Peyer's patch (tissue), 4 donors: ENCODE measurements at regions not wholly inside any gene's neighbourhood (a gene's known extent, or its start where the extent isn't known, plus 50 kb on each side); places are given as distances from the start of the nearest gene placed in this dataset.

Experiments
- POLR2A ChIP-seq, 2 donors: fragments of 450-650 bp; IDR thresholded peaks; one replicate each; pipeline ENCODE4 v1.5.1; 2017; ENCODE audit warnings: antibody characterized with exemption in 2 of 2, mild to moderate bottlenecking in 2 of 2, moderate library complexity in 2 of 2
- TF ChIP-seq, protein P1 (sequence below), 6 experiments: fragments of 450-650 bp in 4 of 6; fragments of 200-600 bp in 2 of 6; sonication (generic) in 1 of 6; IDR thresholded peaks; one replicate each; pipeline ENCODE4 v1.5.1; 2017 to 2019; ENCODE audit warnings: antibody characterized with exemption in 6 of 6, mild to moderate bottlenecking in 3 of 6, moderate library complexity in 1 of 6

- TF ChIP-seq, protein P1, sequence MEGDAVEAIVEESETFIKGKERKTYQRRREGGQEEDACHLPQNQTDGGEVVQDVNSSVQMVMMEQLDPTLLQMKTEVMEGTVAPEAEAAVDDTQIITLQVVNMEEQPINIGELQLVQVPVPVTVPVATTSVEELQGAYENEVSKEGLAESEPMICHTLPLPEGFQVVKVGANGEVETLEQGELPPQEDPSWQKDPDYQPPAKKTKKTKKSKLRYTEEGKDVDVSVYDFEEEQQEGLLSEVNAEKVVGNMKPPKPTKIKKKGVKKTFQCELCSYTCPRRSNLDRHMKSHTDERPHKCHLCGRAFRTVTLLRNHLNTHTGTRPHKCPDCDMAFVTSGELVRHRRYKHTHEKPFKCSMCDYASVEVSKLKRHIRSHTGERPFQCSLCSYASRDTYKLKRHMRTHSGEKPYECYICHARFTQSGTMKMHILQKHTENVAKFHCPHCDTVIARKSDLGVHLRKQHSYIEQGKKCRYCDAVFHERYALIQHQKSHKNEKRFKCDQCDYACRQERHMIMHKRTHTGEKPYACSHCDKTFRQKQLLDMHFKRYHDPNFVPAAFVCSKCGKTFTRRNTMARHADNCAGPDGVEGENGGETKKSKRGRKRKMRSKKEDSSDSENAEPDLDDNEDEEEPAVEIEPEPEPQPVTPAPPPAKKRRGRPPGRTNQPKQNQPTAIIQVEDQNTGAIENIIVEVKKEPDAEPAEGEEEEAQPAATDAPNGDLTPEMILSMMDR (IDR thresholded peaks at IDR 0.05): no peak
- TF ChIP-seq POLR2A (IDR thresholded peaks at IDR 0.05): no peak
These were observed 260.8 kb upstream of the TENM3 start for GRCh38 chr4:181982437-181982836.
